Tibial nerve (tissue), 4 donors: ENCODE measurements at regions not wholly inside any gene's neighbourhood (a gene's known extent, or its start where the extent isn't known, plus 50 kb on each side); places are given as distances from the start of the nearest gene placed in this dataset.

Source experiments
- CTCF ChIP-seq, 5 experiments: fragments of 200-600 bp in 3 of 5; fragments of 450-650 bp in 2 of 5; sonication (generic) in 3 of 5; IDR thresholded peaks; one replicate each; pipeline ENCODE4 v1.5.1; 2016 to 2019; ENCODE audit warnings: antibody characterized with exemption in 5 of 5, mild to moderate bottlenecking in 3 of 5, moderate library complexity in 2 of 5
- EP300 ChIP-seq, 2 donors: sonication (generic); formaldehyde crosslinking; IDR thresholded peaks; one replicate each; pipeline ENCODE4 v1.6.1; 2017; ENCODE audit warnings: antibody characterized with exemption in 2 of 2, mild to moderate bottlenecking in 1 of 2
- POLR2A ChIP-seq, 2 donors: fragments of 450-650 bp; IDR thresholded peaks; one replicate each; pipeline ENCODE4 v1.6.1; 2017; ENCODE audit warnings: antibody characterized with exemption in 2 of 2, mild to moderate bottlenecking in 2 of 2, moderate library complexity in 2 of 2

GRCh38 chr13:89255844-89256406 lies 1584.8 kb downstream of the SLITRK5 start:
- TF ChIP-seq POLR2A (IDR thresholded peaks at IDR 0.05), result no peak
- no peak for TF ChIP-seq CTCF (IDR thresholded peaks at IDR 0.05)
- no peak for TF ChIP-seq EP300 (IDR thresholded peaks at IDR 0.05)
